Neural progenitor cell (in vitro differentiated cells): ENCODE measurements at regions not wholly inside any gene's neighbourhood (a gene's known extent, or its start where the extent isn't known, plus 50 kb on each side); places are given as distances from the start of the nearest gene placed in this dataset.

Experiments
- CTCF ChIP-seq: fragments of 200-600 bp; sonication (generic); IDR thresholded peaks from 2 replicates; pipeline ENCODE4 v1.5.1; 2017; ENCODE audit warnings: antibody characterized with exemption, mild to moderate bottlenecking
- EZH2 ChIP-seq: fragments of 200-600 bp; sonication (generic); IDR thresholded peaks from 2 replicates; pipeline ENCODE4 v1.6.1; 2017; ENCODE audit warnings: antibody characterized with exemption, mild to moderate bottlenecking, moderate library complexity
- EZH2phosphoT487 ChIP-seq: fragments of 200-600 bp; sonication (generic); IDR thresholded peaks from 2 replicates; pipeline ENCODE4 v1.6.1; 2017; ENCODE audit warnings: antibody characterized with exemption

GRCh38 chr1:68706639-68707317, 209.9 kb upstream of the DEPDC1 start:
- TF ChIP-seq CTCF (no peak), EZH2 (no peak), EZH2phosphoT487 (no peak)
